ENCODE measurements at regions not wholly inside any gene's neighbourhood (a gene's known extent, or its start where the extent isn't known, plus 50 kb on each side); places are given as distances from the start of the nearest gene placed in this dataset.

GRCh38 chr1:60141743-60142142, 68.2 kb upstream of the C1orf87 start:
- no peak for DNase-seq
- Mint-ChIP-seq H3K9me3 (ENCODE audit: unreplicated experiment) (no peaks in the 10 kb centered on the region), H3K4me1 (ENCODE audit: low read depth, unreplicated experiment) (peaks cover under 1% of the 10 kb centered on the region), H3K27ac (ENCODE audit: unreplicated experiment) (no peak overlapping the region), H3K4me3 (ENCODE audit: unreplicated experiment) (no peak overlapping the region), H3K27me3 (ENCODE audit: unreplicated experiment) (peaks cover 2% of the 10 kb centered on the region), H3K36me3 (ENCODE audit: unreplicated experiment) (no peaks in the 10 kb centered on the region)
- TF ChIP-seq CTCF (IDR thresholded peaks at IDR 0.05; ENCODE audit: partially characterized antibody, unreplicated experiment): no peak

GRCh38 chr1:60141276-60141675, 67.7 kb upstream of the C1orf87 start:
- Mint-ChIP-seq H3K4me3 (ENCODE audit: unreplicated experiment) (no peak overlapping the region), H3K36me3 (ENCODE audit: unreplicated experiment) (no peaks in the 10 kb centered on the region), H3K9me3 (ENCODE audit: unreplicated experiment) (no peaks in the 10 kb centered on the region), H3K4me1 (ENCODE audit: low read depth, unreplicated experiment) (peaks cover 2% of the 10 kb centered on the region), H3K27ac (ENCODE audit: unreplicated experiment) (no peak overlapping the region), H3K27me3 (ENCODE audit: unreplicated experiment) (peaks cover 2% of the 10 kb centered on the region)
- no peak for DNase-seq
- TF ChIP-seq CTCF (IDR thresholded peaks at IDR 0.05; ENCODE audit: partially characterized antibody, unreplicated experiment): no peak

GRCh38 chr1:60137406-60137805, 63.8 kb upstream of the C1orf87 start:
- Mint-ChIP-seq H3K9me3 (ENCODE audit: unreplicated experiment) (no peaks in the 10 kb centered on the region), H3K4me3 (ENCODE audit: unreplicated experiment) (no peak overlapping the region), H3K4me1 (ENCODE audit: low read depth, unreplicated experiment) (peaks cover 2% of the 10 kb centered on the region), H3K36me3 (ENCODE audit: unreplicated experiment) (no peaks in the 10 kb centered on the region), H3K27ac (ENCODE audit: unreplicated experiment) (no peak overlapping the region), H3K27me3 (ENCODE audit: unreplicated experiment) (peaks cover 2% of the 10 kb centered on the region)
- no peak for DNase-seq
- TF ChIP-seq CTCF (IDR thresholded peaks at IDR 0.05; ENCODE audit: partially characterized antibody, unreplicated experiment): no peak

- no peak for TF ChIP-seq CTCF (IDR thresholded peaks at IDR 0.05; ENCODE audit: partially characterized antibody, unreplicated experiment)
- H3K4me3 Mint-ChIP-seq (ENCODE audit: unreplicated experiment): no peak overlapping the region
- H3K36me3 Mint-ChIP-seq (ENCODE audit: unreplicated experiment): no peaks in the 10 kb centered on the region
- peaks cover 2% of the 10 kb centered on the region for H3K27me3 Mint-ChIP-seq (ENCODE audit: unreplicated experiment)
- H3K9me3 Mint-ChIP-seq (ENCODE audit: unreplicated experiment): no peaks in the 10 kb centered on the region
- DNase-seq: no peak
- peaks cover 2% of the 10 kb centered on the region for H3K4me1 Mint-ChIP-seq (ENCODE audit: low read depth, unreplicated experiment)
- no peak overlapping the region for H3K27ac Mint-ChIP-seq (ENCODE audit: unreplicated experiment)
Measured at GRCh38 chr1:60136395-60136794, 62.8 kb upstream of the C1orf87 start.

- DNase-seq: no peak
- peaks cover 2% of the 10 kb centered on the region for H3K27me3 Mint-ChIP-seq (ENCODE audit: unreplicated experiment)
- H3K9me3 Mint-ChIP-seq (ENCODE audit: unreplicated experiment): no peaks in the 10 kb centered on the region
- peaks cover 2% of the 10 kb centered on the region for H3K4me1 Mint-ChIP-seq (ENCODE audit: low read depth, unreplicated experiment)
- no peaks in the 10 kb centered on the region for H3K36me3 Mint-ChIP-seq (ENCODE audit: unreplicated experiment)
- TF ChIP-seq CTCF (IDR thresholded peaks at IDR 0.05; ENCODE audit: partially characterized antibody, unreplicated experiment): no peak
- H3K27ac Mint-ChIP-seq (ENCODE audit: unreplicated experiment): no peak overlapping the region
- no peak overlapping the region for H3K4me3 Mint-ChIP-seq (ENCODE audit: unreplicated experiment)
Measured at GRCh38 chr1:60134716-60135115, 61.1 kb upstream of the C1orf87 start.

Data from glutamatergic neuron (in vitro differentiated cells).